ENCODE measurements at regions not wholly inside any gene's neighbourhood (a gene's known extent, or its start where the extent isn't known, plus 50 kb on each side); places are given as distances from the start of the nearest gene placed in this dataset.

- ChIA-PET POLR2A (interaction anchor here (0.8 kb wide), 1 partner anchor 11 kb away, joined by 3 read pairs; no protein-coding TSS in a partner anchor), CTCF (interaction anchor here (0.5 to 0.7 kb wide), 2 partner anchors 17 to 20 kb away, joined by 3 read pairs; no protein-coding TSS in a partner anchor)
- no peaks in the 10 kb centered on the region for H3K36me3 Mint-ChIP-seq (ENCODE audit: insufficient read depth, unreplicated experiment)
- no peaks in the 10 kb centered on the region for H3K27me3 Mint-ChIP-seq (ENCODE audit: insufficient read depth, unreplicated experiment)
- no peak for DNase-seq (ENCODE audit: unreplicated experiment)
- no peak overlapping the region for H3K4me3 Mint-ChIP-seq (ENCODE audit: unreplicated experiment)
- peaks cover 8% of the 10 kb centered on the region for H3K9me3 Mint-ChIP-seq (ENCODE audit: unreplicated experiment)
- no peak overlapping the region for H3K27ac Mint-ChIP-seq (ENCODE audit: low read depth, unreplicated experiment)
- TF ChIP-seq CTCF (IDR thresholded peaks at IDR 0.05; ENCODE audit: unreplicated experiment): no peak
- BruUV-seq (replicated peaks): no TSS peak
- intact Hi-C loops (cut with micrococcal nuclease): no loop called here
- no peaks in the 10 kb centered on the region for H3K4me1 Mint-ChIP-seq (ENCODE audit: insufficient read depth, unreplicated experiment)
These were observed 131.3 kb downstream of the URI1 start for GRCh38 chr19:30073152-30074000.

GRCh38 chr19:30074096-30074495 lies 132.1 kb downstream of the URI1 start:
- Mint-ChIP-seq H3K27me3 (ENCODE audit: insufficient read depth, unreplicated experiment) (no peaks in the 10 kb centered on the region), H3K4me1 (ENCODE audit: insufficient read depth, unreplicated experiment) (no peaks in the 10 kb centered on the region), H3K36me3 (ENCODE audit: insufficient read depth, unreplicated experiment) (no peaks in the 10 kb centered on the region), H3K4me3 (ENCODE audit: unreplicated experiment) (no peak overlapping the region), H3K27ac (ENCODE audit: low read depth, unreplicated experiment) (no peak overlapping the region), H3K9me3 (ENCODE audit: unreplicated experiment) (peaks cover under 1% of the 10 kb centered on the region)
- intact Hi-C loops (cut with micrococcal nuclease): no loop called here
- CTCF ChIA-PET: no interaction called here
- no TSS peak for BruUV-seq (replicated peaks)
- TF ChIP-seq CTCF (IDR thresholded peaks at IDR 0.05; ENCODE audit: unreplicated experiment): no peak
- POLR2A ChIA-PET: no interaction called here
- DNase-seq (ENCODE audit: unreplicated experiment): no peak

- Mint-ChIP-seq H3K27ac (ENCODE audit: low read depth, unreplicated experiment) (no peak overlapping the region), H3K9me3 (ENCODE audit: unreplicated experiment) (no peaks in the 10 kb centered on the region), H3K27me3 (ENCODE audit: insufficient read depth, unreplicated experiment) (no peaks in the 10 kb centered on the region), H3K4me3 (ENCODE audit: unreplicated experiment) (no peak overlapping the region), H3K4me1 (ENCODE audit: insufficient read depth, unreplicated experiment) (no peaks in the 10 kb centered on the region), H3K36me3 (ENCODE audit: insufficient read depth, unreplicated experiment) (no peaks in the 10 kb centered on the region)
- ChIA-PET POLR2A (no interaction called here), CTCF (interaction anchor here (0.6 kb wide), 1 partner anchor 13 kb away, joined by 3 read pairs; no protein-coding TSS in a partner anchor)
- no peak for TF ChIP-seq CTCF (IDR thresholded peaks at IDR 0.05; ENCODE audit: unreplicated experiment)
- BruUV-seq (replicated peaks): no TSS peak
- no peak for DNase-seq (ENCODE audit: unreplicated experiment)
- intact Hi-C loops (cut with micrococcal nuclease): no loop called here
These were observed 133.0 kb downstream of the URI1 start for GRCh38 chr19:30074741-30075715.

GRCh38 chr19:30076101-30076551 lies 134.1 kb downstream of the URI1 start:
- no peak for DNase-seq (ENCODE audit: unreplicated experiment)
- intact Hi-C loops (cut with micrococcal nuclease): no loop called here
- TF ChIP-seq CTCF (IDR thresholded peaks at IDR 0.05; ENCODE audit: unreplicated experiment): no peak
- Mint-ChIP-seq H3K27ac (ENCODE audit: low read depth, unreplicated experiment) (no peak overlapping the region), H3K27me3 (ENCODE audit: insufficient read depth, unreplicated experiment) (no peaks in the 10 kb centered on the region), H3K36me3 (ENCODE audit: insufficient read depth, unreplicated experiment) (no peaks in the 10 kb centered on the region), H3K4me1 (ENCODE audit: insufficient read depth, unreplicated experiment) (no peaks in the 10 kb centered on the region), H3K9me3 (ENCODE audit: unreplicated experiment) (no peaks in the 10 kb centered on the region), H3K4me3 (ENCODE audit: unreplicated experiment) (no peak overlapping the region)
- POLR2A ChIA-PET: no interaction called here
- CTCF ChIA-PET: interaction anchor here (0.6 kb wide), 1 partner anchor 635 kb away, joined by 3 read pairs; no protein-coding TSS in a partner anchor
- BruUV-seq (replicated peaks): no TSS peak
